H1 (cell line): ENCODE measurements at regions not wholly inside any gene's neighbourhood (a gene's known extent, or its start where the extent isn't known, plus 50 kb on each side); places are given as distances from the start of the nearest gene placed in this dataset.

ENCODE experiments used
- CTCF ChIA-PET: fragments of 300-600 bp; sonication (Branson Sonifier 250); formaldehyde crosslinking; loops from one replicate; lab custom pipeline; 2021; ENCODE audit not compliant: partially characterized antibody; lab: Charles Lee
- POLR2A ChIA-PET: fragments of 300-600 bp; sonication (Branson Sonifier 250); formaldehyde crosslinking; loops from one replicate; lab custom pipeline; 2021; ENCODE audit warnings: inconsistent platforms; ENCODE audit not compliant: partially characterized antibody; lab: Charles Lee
- DNase-seq, 2 experiments: peaks; one replicate each; pipeline versions ENCODE4 v3.0.0 to v3.0.0-alpha.2; 2010 to 2022; ENCODE audit warnings: low spot score in 2 of 2, low read depth in 1 of 2, mixed read lengths in 1 of 2
- FAIRE-seq: peaks from 2 replicates; lab custom pipeline; 2011; peaks lifted over from hg19 to GRCh38; lab: Jason Lieb, UNC
- H2AFZ ChIP-seq: 2 replicates; pipeline ENCODE4 v1.8.1; 2012; ENCODE audit warnings: low read length, inconsistent platforms
- H2AK5ac ChIP-seq: 2 replicates; pipeline ENCODE4 v1.6.1; 2013; ENCODE audit warnings: low read depth, low read length
- H2BK120ac ChIP-seq: replicated peaks from 2 replicates; pipeline ENCODE3; 2013; ENCODE audit warnings: low read depth, low read length, inconsistent platforms
- H2BK12ac ChIP-seq: 2 replicates; pipeline ENCODE4 v1.6.1; 2013; ENCODE audit warnings: low read depth, low read length
- H2BK15ac ChIP-seq: 2 replicates; pipeline ENCODE4 v1.6.1; 2013; ENCODE audit warnings: low read length
- H2BK20ac ChIP-seq: 2 replicates; pipeline ENCODE4 v1.6.1; 2013; ENCODE audit warnings: low read length
- H2BK5ac ChIP-seq: 2 replicates; pipeline ENCODE4 v1.6.1; 2013; ENCODE audit warnings: low read depth, low read length
- H3K14ac ChIP-seq: 2 replicates; pipeline ENCODE4 v1.6.1; 2013; ENCODE audit warnings: inconsistent platforms; ENCODE audit not compliant: insufficient read length
- H3K18ac ChIP-seq: 2 replicates; pipeline ENCODE4 v1.6.1; 2013; ENCODE audit warnings: low read length; ENCODE audit errors: extremely low read depth
- H3K23ac ChIP-seq: 2 replicates; pipeline ENCODE4 v1.6.1; 2013; ENCODE audit warnings: inconsistent platforms; ENCODE audit not compliant: insufficient read length
- H3K23me2 ChIP-seq: 2 replicates; pipeline ENCODE4 v1.6.1; 2013; ENCODE audit warnings: low read depth, low read length
- H3K27ac ChIP-seq: 2 replicates; pipeline ENCODE4 v1.6.1; 2011; ENCODE audit warnings: low read depth, low read length, inconsistent platforms
- H3K27me3 ChIP-seq, 4 experiments: replicated peaks in 1 of 4; 1 replicate in 1 of 4; 2 replicates in 3 of 4; pipeline versions ENCODE4 v1.6.1 to v1.8.1; 2011 to 2013; ENCODE audit warnings: low read length in 3 of 4, mild to moderate bottlenecking in 3 of 4, inconsistent platforms in 2 of 4, mixed read lengths in 2 of 4, moderate library complexity in 1 of 4; ENCODE audit not compliant: control insufficient read depth in 3 of 4, insufficient read depth in 3 of 4; ENCODE audit errors: extremely low read depth in 1 of 4
- H3K36me3 ChIP-seq, 4 experiments: 2 replicates each; pipeline versions ENCODE4 v1.6.1 to v1.8.1; 2011 to 2013; ENCODE audit warnings: mild to moderate bottlenecking in 4 of 4, low read length in 3 of 4, moderate library complexity in 2 of 4, control low read depth in 1 of 4, inconsistent platforms in 1 of 4; ENCODE audit not compliant: insufficient read depth in 4 of 4, control insufficient read depth in 2 of 4
- H3K4ac ChIP-seq: replicated peaks from 2 replicates; pipeline ENCODE3; 2013; ENCODE audit warnings: low read length, low read depth, mixed read lengths, inconsistent platforms; ENCODE audit not compliant: insufficient read length
- H3K4me1 ChIP-seq, 4 experiments: replicated peaks in 1 of 4; 1 replicate in 1 of 4; 2 replicates in 3 of 4; pipeline versions ENCODE4 v1.6.1 to v1.8.1; 2011 to 2013; ENCODE audit warnings: low read length in 3 of 4, inconsistent platforms in 2 of 4, mixed read lengths in 1 of 4; ENCODE audit not compliant: insufficient read depth in 4 of 4, control insufficient read depth in 3 of 4
- H3K4me2 ChIP-seq, 2 experiments: 2 replicates each; pipeline versions ENCODE4 v1.6.1 to v1.8.1; 2011 to 2013; ENCODE audit warnings: low read depth in 2 of 2, low read length in 2 of 2, control low read depth in 1 of 2, inconsistent platforms in 1 of 2, mild to moderate bottlenecking in 1 of 2; ENCODE audit not compliant: insufficient read depth in 1 of 2
- H3K4me3 ChIP-seq, 4 experiments: fragments of 200-600, 300-600 bp in 1 of 4; sonication (generic), shearing (Covaris generic), sonication (Bioruptor Twin) in 1 of 4; 2 replicates each; pipeline versions ENCODE4 v1.5.1 to v1.8.1; 2011 to 2016; ENCODE audit warnings: low read length in 4 of 4, low read depth in 3 of 4, control low read depth in 2 of 4, inconsistent platforms in 2 of 4, mild to moderate bottlenecking in 2 of 4, mixed read lengths in 1 of 4, moderate library complexity in 1 of 4; ENCODE audit not compliant: insufficient read depth in 2 of 4; ENCODE audit errors: extremely low read depth in 1 of 4
- H3K56ac ChIP-seq: replicated peaks from 2 replicates; pipeline ENCODE3; 2013; ENCODE audit warnings: low read depth, mild to moderate bottlenecking, mixed read lengths, low read length, inconsistent platforms; ENCODE audit not compliant: insufficient read length
- H3K79me1 ChIP-seq: 2 replicates; pipeline ENCODE4 v1.6.1; 2013; ENCODE audit warnings: low read depth, low read length, control low read depth
- H3K79me2 ChIP-seq, 2 experiments: 2 replicates each; pipeline versions ENCODE4 v1.6.1 to v1.8.1; 2012 to 2013; ENCODE audit warnings: low read length in 2 of 2, mild to moderate bottlenecking in 2 of 2, inconsistent platforms in 1 of 2; ENCODE audit not compliant: insufficient read depth in 2 of 2, control insufficient read depth in 1 of 2
- H3K9ac ChIP-seq, 4 experiments: replicated peaks in 1 of 4; 1 replicate in 1 of 4; 2 replicates in 3 of 4; pipeline versions ENCODE4 v1.6.1 to v1.8.1; 2011 to 2013; ENCODE audit warnings: low read depth in 3 of 4, low read length in 3 of 4, control low read depth in 2 of 4, mild to moderate bottlenecking in 2 of 4, moderate library complexity in 2 of 4, inconsistent platforms in 1 of 4; ENCODE audit errors: extremely low read depth in 1 of 4
- H3K9me3 ChIP-seq, 2 experiments: 2 replicates each; pipeline versions ENCODE4 v1.6.1 to v1.8.1; 2012 to 2013; ENCODE audit warnings: mild to moderate bottlenecking in 2 of 2, moderate library complexity in 2 of 2, control low read depth in 1 of 2, inconsistent platforms in 1 of 2, low read depth in 1 of 2, low read length in 1 of 2, mixed read lengths in 1 of 2; ENCODE audit not compliant: insufficient read depth in 2 of 2
- H4K20me1 ChIP-seq, 2 experiments: replicated peaks in 1 of 2; 2 replicates each; pipeline versions ENCODE3 to v1.8.1; 2011 to 2013; ENCODE audit warnings: inconsistent platforms in 2 of 2, low read length in 2 of 2, mild to moderate bottlenecking in 1 of 2; ENCODE audit not compliant: insufficient read depth in 2 of 2, control insufficient read depth in 1 of 2
- H4K5ac ChIP-seq: 2 replicates; pipeline ENCODE4 v1.6.1; 2013; ENCODE audit warnings: low read length, low read depth, mixed read lengths, inconsistent platforms; ENCODE audit not compliant: insufficient read length
- H4K8ac ChIP-seq: 2 replicates; pipeline ENCODE4 v1.8.0; 2013; ENCODE audit warnings: mild to moderate bottlenecking, moderate library complexity, low read length, inconsistent platforms; ENCODE audit not compliant: insufficient read depth; ENCODE audit errors: extremely low read depth
- H4K91ac ChIP-seq: replicated peaks from 2 replicates; pipeline ENCODE3; 2013; ENCODE audit warnings: low read length, mixed read lengths, inconsistent platforms; ENCODE audit not compliant: insufficient read length
- BRCA1 ChIP-seq: IDR thresholded peaks from 2 replicates; pipeline ENCODE4 v1.6.1; 2012; ENCODE audit warnings: low read depth, low read length, improper control_type of control experiment
- CTBP2 ChIP-seq: IDR thresholded peaks from 2 replicates; pipeline ENCODE4 v1.7.0; 2011; ENCODE audit warnings: borderline replicate concordance, mild to moderate bottlenecking, moderate library complexity, mixed read lengths, low read length; ENCODE audit not compliant: insufficient read depth, insufficient read length
- CTCF ChIP-seq, 3 experiments: IDR thresholded peaks; 1 replicate in 2 of 3; 2 replicates in 1 of 3; pipeline versions ENCODE4 v1.5.1 to v1.6.1; 2011; ENCODE audit warnings: low read length in 3 of 3, mild to moderate bottlenecking in 3 of 3, inconsistent platforms in 2 of 3, low read depth in 1 of 3, moderate library complexity in 1 of 3; ENCODE audit not compliant: insufficient read depth in 1 of 3; ENCODE audit errors: control extremely low read depth in 1 of 3
- E2F6 ChIP-seq: IDR thresholded peaks from 2 replicates; pipeline ENCODE4 v1.6.1; 2012; ENCODE audit warnings: inconsistent platforms
- EZH2 ChIP-seq: fragments of 200-600 bp; sonication (generic); IDR thresholded peaks from 2 replicates; pipeline ENCODE4 v1.7.1; 2012; ENCODE audit warnings: low read depth, mild to moderate bottlenecking, moderate library complexity, low read length, inconsistent platforms; ENCODE audit not compliant: severe bottlenecking
- JUN ChIP-seq: IDR thresholded peaks from 2 replicates; pipeline ENCODE4 v1.6.1; 2011; ENCODE audit warnings: low read depth, mild to moderate bottlenecking, improper control_type of control experiment, low read length
- WGBS, 2 experiments: shearing (Covaris generic) in 1 of 2; methylation state at CpG; one replicate each; pipeline versions ENCODE4 v1.1.6 to v1.1.7; 2013 to 2015; ENCODE audit warnings: low lambda C conversion rate in 2 of 2, mixed read lengths in 2 of 2, inconsistent platforms in 1 of 2, low coverage in 1 of 2, missing lambda C conversion rate in 1 of 2; ENCODE audit not compliant: insufficient replicate concordance in 2 of 2, insufficient coverage in 1 of 2, insufficient read length in 1 of 2; ENCODE audit errors: extremely low coverage in 1 of 2, missing lambda C conversion rate in 1 of 2; 5-methylcytosine and 5-hydroxymethylcytosine counted together

GRCh38 chr6:14929291-14929690 lies 316.6 kb upstream of the JARID2 start:
- TF ChIP-seq CTBP2 (no peak), E2F6 (no peak), EZH2 (no peak), BRCA1 (no peak), CTCF (IDR thresholded peaks at IDR 0.05; ENCODE audit: control extremely low read depth in 1 of 3, insufficient read depth in 1 of 3, low read depth in 1 of 3, low read length in 3 of 3) (no peak), JUN (no peak)

More at GRCh38 chr6:14929291-14929690, 316.6 kb upstream of the JARID2 start:
- H2BK20ac ChIP-seq: no peak overlapping the region
- no peak for DNase-seq
- no peak overlapping the region for H4K5ac ChIP-seq
- peaks cover 4% of the 10 kb centered on the region; the same call in 1 of the 2 replicates for H3K79me1 ChIP-seq
- H3K79me2 ChIP-seq: no peaks in the 10 kb centered on the region
- H3K4me3 ChIP-seq: no peak overlapping the region
- H3K4me2 ChIP-seq: no peak overlapping the region
- no peak overlapping the region for H2AFZ ChIP-seq
- H2AK5ac ChIP-seq: no peak overlapping the region
- no peak overlapping the region for H3K9ac ChIP-seq
- H3K23me2 ChIP-seq: no peaks in the 10 kb centered on the region
- H3K14ac ChIP-seq: no peak overlapping the region
- POLR2A ChIA-PET: no interaction called here
- peaks cover 0 to 1% of the 10 kb centered on the region in 2 experiments for H4K20me1 ChIP-seq
- H3K4ac ChIP-seq: no peak overlapping the region
- no peak overlapping the region for H4K8ac ChIP-seq
- no peak overlapping the region for H3K56ac ChIP-seq
- WGBS, 2 experiments: 92% methylated on average over 3 of the region's 3 CpGs; no CpG with 5 or more reads in 1 of the 2 experiments
- peaks cover 2 to 11% (median 10%) of the 10 kb centered on the region in 4 experiments for H3K4me1 ChIP-seq
- no peak overlapping the region for H3K18ac ChIP-seq
- H2BK12ac ChIP-seq: no peak overlapping the region
- no peak for FAIRE-seq
- no peaks in the 10 kb centered on the region for H3K36me3 ChIP-seq
- H4K91ac ChIP-seq: no peak overlapping the region
- no peak overlapping the region for H3K23ac ChIP-seq
- no peaks in the 10 kb centered on the region for H3K27me3 ChIP-seq
- no peak overlapping the region for H2BK120ac ChIP-seq
- H3K27ac ChIP-seq: no peak overlapping the region
- no peaks in the 10 kb centered on the region for H3K9me3 ChIP-seq
- no peak overlapping the region for H2BK15ac ChIP-seq
- no peak overlapping the region for H2BK5ac ChIP-seq
- CTCF ChIA-PET: interaction anchor here (1.0 to 1.2 kb wide), 2 partner anchors 13 to 19 kb away, joined by 3 read pairs; no protein-coding TSS in a partner anchor
